ENCODE measurements at regions not wholly inside any gene's neighbourhood (a gene's known extent, or its start where the extent isn't known, plus 50 kb on each side); places are given as distances from the start of the nearest gene placed in this dataset.
A peak's percentile ranks its signal among the peaks of the same experiment; 100 is the strongest.

DNA sequence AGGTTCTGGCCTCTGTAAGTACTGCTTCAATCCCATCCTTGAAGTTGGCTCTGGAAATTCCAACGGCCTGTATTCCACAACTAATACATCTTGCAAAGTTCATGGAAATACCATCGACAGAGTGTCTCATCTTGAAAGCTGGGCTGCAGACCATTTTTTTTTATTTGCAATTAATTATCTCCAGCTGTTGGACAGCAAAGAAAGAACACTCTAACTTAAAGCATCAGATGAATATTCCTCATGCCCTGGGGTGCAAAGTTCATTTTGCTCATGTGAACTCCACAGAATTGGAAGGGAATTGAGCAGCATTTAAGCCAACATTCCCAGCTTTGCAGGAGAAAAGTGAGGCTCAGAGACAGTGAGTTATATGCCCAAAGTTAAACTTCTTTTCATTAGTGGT lies 96.5 kb upstream of the PIEZO2 start:
- 100% methylated on average over 2 of the region's 2 CpGs for WGBS (ENCODE audit: insufficient coverage)
- no peaks in the 10 kb centered on the region for H3K36me3 ChIP-seq (ENCODE audit: control insufficient read depth in 4 of 4, insufficient read depth in 4 of 4, low read length in 3 of 4)
- no peaks in the 10 kb centered on the region for H3K9me3 ChIP-seq (ENCODE audit: control extremely low read depth in 1 of 5, control insufficient read depth in 4 of 5, insufficient read depth in 2 of 5, low read depth in 1 of 5, low read length in 4 of 5)
- ChIA-PET POLR2A (no interaction called here), CTCF (no interaction called here)
- no peak overlapping the region for H3K27ac ChIP-seq (ENCODE audit: insufficient read depth in 1 of 2, low read depth in 1 of 2, low read length in 2 of 2, poor library complexity in 1 of 2, severe bottlenecking in 2 of 2)
- H3K4me1 ChIP-seq (ENCODE audit: control extremely low read depth in 1 of 4, control insufficient read depth in 4 of 4, insufficient read depth in 4 of 4, low read length in 3 of 4) = no peaks in the 10 kb centered on the region
- H3K4me3 ChIP-seq (ENCODE audit: control insufficient read depth in 1 of 7, extremely low read depth in 1 of 7, insufficient read depth in 4 of 7, low read depth in 2 of 7, low read length in 6 of 7) = no peak overlapping the region
- H3K27me3 ChIP-seq (replicated peaks in 2 of 5; ENCODE audit: control insufficient read depth in 4 of 5, insufficient read depth in 5 of 5, low read length in 4 of 5) = no peaks in the 10 kb centered on the region
- DNase-seq = no peak

- Histone ChIP-seq H3K27ac (ENCODE audit: insufficient read depth in 1 of 2, low read depth in 1 of 2, low read length in 2 of 2, poor library complexity in 1 of 2, severe bottlenecking in 2 of 2) (no peak overlapping the region), H3K27me3 (replicated peaks in 2 of 5; ENCODE audit: control insufficient read depth in 4 of 5, insufficient read depth in 5 of 5, low read length in 4 of 5) (no peaks in the 10 kb centered on the region), H3K4me1 (ENCODE audit: control extremely low read depth in 1 of 4, control insufficient read depth in 4 of 4, insufficient read depth in 4 of 4, low read length in 3 of 4) (no peaks in the 10 kb centered on the region), H3K4me3 (ENCODE audit: control insufficient read depth in 1 of 7, extremely low read depth in 1 of 7, insufficient read depth in 4 of 7, low read depth in 2 of 7, low read length in 6 of 7) (no peak overlapping the region), H3K9me3 (ENCODE audit: control extremely low read depth in 1 of 5, control insufficient read depth in 4 of 5, insufficient read depth in 2 of 5, low read depth in 1 of 5, low read length in 4 of 5) (no peaks in the 10 kb centered on the region), H3K36me3 (ENCODE audit: control insufficient read depth in 4 of 4, insufficient read depth in 4 of 4, low read length in 3 of 4) (no peaks in the 10 kb centered on the region)
- POLR2A ChIA-PET = no interaction called here
- CTCF ChIA-PET = no interaction called here
- no peak for DNase-seq
- WGBS (ENCODE audit: insufficient coverage) = 100% methylated on average over 1 of the region's 2 CpGs
Observed at GRCh38 chr18:11237484-11237883, 88.1 kb upstream of the PIEZO2 start.

- Histone ChIP-seq H3K27ac (ENCODE audit: insufficient read depth in 1 of 2, low read depth in 1 of 2, low read length in 2 of 2, poor library complexity in 1 of 2, severe bottlenecking in 2 of 2) (no peak overlapping the region), H3K4me3 (ENCODE audit: control insufficient read depth in 1 of 7, extremely low read depth in 1 of 7, insufficient read depth in 4 of 7, low read depth in 2 of 7, low read length in 6 of 7) (no peak overlapping the region)
- POLR2A ChIA-PET = no interaction called here
Observed at GRCh38 chr18:11237066-11237465, 87.7 kb upstream of the PIEZO2 start.

GRCh38 chr18:11224153-11224552 lies 74.8 kb upstream of the PIEZO2 start:
- Histone ChIP-seq H3K27ac (ENCODE audit: insufficient read depth in 1 of 2, low read depth in 1 of 2, low read length in 2 of 2, poor library complexity in 1 of 2, severe bottlenecking in 2 of 2) (no peak overlapping the region), H3K9me3 (ENCODE audit: control extremely low read depth in 1 of 5, control insufficient read depth in 4 of 5, insufficient read depth in 2 of 5, low read depth in 1 of 5, low read length in 4 of 5) (peaks cover 0 to 1% (median 0%) of the 10 kb centered on the region in 5 experiments), H3K4me3 (ENCODE audit: control insufficient read depth in 1 of 7, extremely low read depth in 1 of 7, insufficient read depth in 4 of 7, low read depth in 2 of 7, low read length in 6 of 7) (no peak overlapping the region), H3K36me3 (ENCODE audit: control insufficient read depth in 4 of 4, insufficient read depth in 4 of 4, low read length in 3 of 4) (no peaks in the 10 kb centered on the region), H3K27me3 (replicated peaks in 2 of 5; ENCODE audit: control insufficient read depth in 4 of 5, insufficient read depth in 5 of 5, low read length in 4 of 5) (no peaks in the 10 kb centered on the region), H3K4me1 (ENCODE audit: control extremely low read depth in 1 of 4, control insufficient read depth in 4 of 4, insufficient read depth in 4 of 4, low read length in 3 of 4) (no peaks in the 10 kb centered on the region)
- ChIA-PET CTCF (no interaction called here), POLR2A (interaction anchor here (0.6 kb wide), 1 partner anchor 384 kb away, joined by 3 read pairs; no protein-coding TSS in a partner anchor)
- WGBS (ENCODE audit: insufficient coverage) = 95% methylated on average over 7 of the region's 7 CpGs
- DNase-seq = no peak

More at GRCh38 chr18:11237066-11237465, 87.7 kb upstream of the PIEZO2 start:
- Histone ChIP-seq H3K36me3 (ENCODE audit: control insufficient read depth in 4 of 4, insufficient read depth in 4 of 4, low read length in 3 of 4) (no peaks in the 10 kb centered on the region), H3K27me3 (replicated peaks in 2 of 5; ENCODE audit: control insufficient read depth in 4 of 5, insufficient read depth in 5 of 5, low read length in 4 of 5) (no peaks in the 10 kb centered on the region), H3K4me1 (ENCODE audit: control extremely low read depth in 1 of 4, control insufficient read depth in 4 of 4, insufficient read depth in 4 of 4, low read length in 3 of 4) (no peaks in the 10 kb centered on the region), H3K9me3 (ENCODE audit: control extremely low read depth in 1 of 5, control insufficient read depth in 4 of 5, insufficient read depth in 2 of 5, low read depth in 1 of 5, low read length in 4 of 5) (no peaks in the 10 kb centered on the region)
- WGBS (ENCODE audit: insufficient coverage) = no CpG with 5 or more reads among the region's 1 CpG
- CTCF ChIA-PET = no interaction called here
- DNase-seq = no peak

DNA sequence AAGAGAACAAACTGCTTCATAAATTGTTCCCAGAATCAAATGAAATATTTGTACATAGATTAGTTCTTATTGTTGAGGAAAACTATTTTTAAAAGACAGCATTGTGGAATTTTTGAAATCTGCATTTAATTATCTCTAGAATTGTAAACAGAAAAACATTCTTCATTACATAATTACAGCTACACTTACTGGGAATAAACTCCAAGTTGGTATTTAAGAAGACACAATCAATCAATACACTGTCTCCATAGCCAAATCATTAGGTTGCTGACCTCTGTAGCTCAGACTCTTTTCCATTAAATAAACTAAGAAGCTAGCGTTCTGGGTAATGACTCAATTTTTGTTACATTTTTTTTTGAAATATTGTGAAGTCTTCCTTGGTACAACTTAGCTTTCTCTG lies 70.2 kb upstream of the PIEZO2 start:
- no peak for DNase-seq
- Histone ChIP-seq H3K36me3 (ENCODE audit: control insufficient read depth in 4 of 4, insufficient read depth in 4 of 4, low read length in 3 of 4) (no peaks in the 10 kb centered on the region), H3K9me3 (ENCODE audit: control extremely low read depth in 1 of 5, control insufficient read depth in 4 of 5, insufficient read depth in 2 of 5, low read depth in 1 of 5, low read length in 4 of 5) (peaks cover 0 to 1% (median 0%) of the 10 kb centered on the region in 5 experiments), H3K27me3 (replicated peaks in 2 of 5; ENCODE audit: control insufficient read depth in 4 of 5, insufficient read depth in 5 of 5, low read length in 4 of 5) (no peaks in the 10 kb centered on the region), H3K4me3 (ENCODE audit: control insufficient read depth in 1 of 7, extremely low read depth in 1 of 7, insufficient read depth in 4 of 7, low read depth in 2 of 7, low read length in 6 of 7) (no peak overlapping the region), H3K4me1 (ENCODE audit: control extremely low read depth in 1 of 4, control insufficient read depth in 4 of 4, insufficient read depth in 4 of 4, low read length in 3 of 4) (peaks cover 0 to 8% (median 2%) of the 10 kb centered on the region in 4 experiments), H3K27ac (ENCODE audit: insufficient read depth in 1 of 2, low read depth in 1 of 2, low read length in 2 of 2, poor library complexity in 1 of 2, severe bottlenecking in 2 of 2) (no peak overlapping the region)
- ChIA-PET POLR2A (no interaction called here), CTCF (no interaction called here)
- WGBS (ENCODE audit: insufficient coverage) = no CpG with 5 or more reads among the region's 1 CpG

- no peak overlapping the region for H3K27ac ChIP-seq (ENCODE audit: insufficient read depth in 1 of 2, low read depth in 1 of 2, low read length in 2 of 2, poor library complexity in 1 of 2, severe bottlenecking in 2 of 2)
- H3K4me1 ChIP-seq (ENCODE audit: control extremely low read depth in 1 of 4, control insufficient read depth in 4 of 4, insufficient read depth in 4 of 4, low read length in 3 of 4) = peaks cover 0 to 9% (median 3%) of the 10 kb centered on the region in 4 experiments
- DNase-seq = peak in 2 of 3 donors; percentile 55 to 72
- CTCF ChIA-PET = no interaction called here
- no peak overlapping the region for H3K4me3 ChIP-seq (ENCODE audit: control insufficient read depth in 1 of 7, extremely low read depth in 1 of 7, insufficient read depth in 4 of 7, low read depth in 2 of 7, low read length in 6 of 7)
- H3K36me3 ChIP-seq (ENCODE audit: control insufficient read depth in 4 of 4, insufficient read depth in 4 of 4, low read length in 3 of 4) = no peaks in the 10 kb centered on the region
- no peaks in the 10 kb centered on the region for H3K27me3 ChIP-seq (replicated peaks in 2 of 5; ENCODE audit: control insufficient read depth in 4 of 5, insufficient read depth in 5 of 5, low read length in 4 of 5)
- H3K9me3 ChIP-seq (ENCODE audit: control extremely low read depth in 1 of 5, control insufficient read depth in 4 of 5, insufficient read depth in 2 of 5, low read depth in 1 of 5, low read length in 4 of 5) = no peaks in the 10 kb centered on the region
- POLR2A ChIA-PET = interaction anchor here (0.8 kb wide), 1 partner anchor 9 kb away, joined by 3 read pairs; no protein-coding TSS in a partner anchor
- 0% methylated on average over 2 of the region's 4 CpGs for WGBS (ENCODE audit: insufficient coverage)
Observed at GRCh38 chr18:11215216-11215615, 65.8 kb upstream of the PIEZO2 start.

DNA sequence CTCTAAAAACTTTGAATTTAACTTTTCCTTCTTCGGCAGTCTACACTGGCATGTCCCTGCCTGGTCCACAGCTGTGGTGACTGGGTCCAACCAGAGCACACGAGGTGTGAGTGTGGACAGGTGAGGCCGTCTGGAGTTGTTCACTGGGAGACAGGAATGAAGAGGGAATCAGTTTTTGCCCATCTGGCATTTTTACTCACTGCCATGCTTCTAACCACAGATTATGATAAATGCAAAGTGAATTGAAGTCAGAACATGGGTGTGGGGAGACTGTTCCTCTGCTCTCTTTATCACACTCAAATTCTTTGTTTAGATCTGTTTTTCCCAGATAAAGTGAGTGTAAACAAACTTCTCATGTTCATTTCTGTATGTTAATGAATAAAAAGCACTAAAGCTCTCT lies 54.7 kb upstream of the PIEZO2 start:
- Histone ChIP-seq H3K36me3 (ENCODE audit: control insufficient read depth in 4 of 4, insufficient read depth in 4 of 4, low read length in 3 of 4) (no peaks in the 10 kb centered on the region), H3K4me1 (ENCODE audit: control extremely low read depth in 1 of 4, control insufficient read depth in 4 of 4, insufficient read depth in 4 of 4, low read length in 3 of 4) (no peaks in the 10 kb centered on the region), H3K4me3 (ENCODE audit: control insufficient read depth in 1 of 7, extremely low read depth in 1 of 7, insufficient read depth in 4 of 7, low read depth in 2 of 7, low read length in 6 of 7) (no peak overlapping the region), H3K9me3 (ENCODE audit: control extremely low read depth in 1 of 5, control insufficient read depth in 4 of 5, insufficient read depth in 2 of 5, low read depth in 1 of 5, low read length in 4 of 5) (no peaks in the 10 kb centered on the region), H3K27me3 (replicated peaks in 2 of 5; ENCODE audit: control insufficient read depth in 4 of 5, insufficient read depth in 5 of 5, low read length in 4 of 5) (peaks cover 0 to 4% (median 0%) of the 10 kb centered on the region in 5 experiments), H3K27ac (ENCODE audit: insufficient read depth in 1 of 2, low read depth in 1 of 2, low read length in 2 of 2, poor library complexity in 1 of 2, severe bottlenecking in 2 of 2) (no peak overlapping the region)
- POLR2A ChIA-PET = no interaction called here
- no peak for DNase-seq
- CTCF ChIA-PET = no interaction called here
- WGBS (ENCODE audit: insufficient coverage) = 75% methylated on average over 3 of the region's 3 CpGs
